K562 (cell line): ENCODE measurements at regions not wholly inside any gene's neighbourhood (a gene's known extent, or its start where the extent isn't known, plus 50 kb on each side); places are given as distances from the start of the nearest gene placed in this dataset.

Source experiments
- ATAC-seq: fragments of 200-7000 bp; cut with Tn5 transposase; 3 replicates; pipeline ENCODE4 v1.9.1; 2020; ENCODE audit warnings: moderate library complexity
- BruUV-seq: library from RNA; stranded (reverse); fragments of 400-500 nt; replicated peaks from 2 replicates; lab custom pipeline; 2021; lab: Mats Ljungman, UMichigan
- CTCF ChIA-PET: fragments of 300-600 bp; formaldehyde crosslinking; extraction: SDS; loops from one replicate; lab custom pipeline; 2021; ENCODE audit warnings: low intra/inter-chr PET ratio; lab: Yijun Ruan, JAX
- POLR2A ChIA-PET: fragments of 300-600, 350-650 bp; sonication (Branson Sonifier 250); formaldehyde crosslinking; extraction: SDS; loops from one replicate; lab custom pipeline; 2021; ENCODE audit warnings: antibody characterized with exemption, inconsistent platforms; lab: Yijun Ruan, JAX
- DNase-seq, 4 experiments: peaks; one replicate each; pipeline versions ENCODE4 v3.0.0 to v3.0.0-alpha.2; 2011 to 2018; ENCODE audit warnings: low spot score in 3 of 4, mixed read lengths in 3 of 4; ENCODE audit errors: extremely low read depth in 1 of 4
- FAIRE-seq: peaks from 2 replicates; lab custom pipeline; 2011; peaks lifted over from hg19 to GRCh38; lab: Jason Lieb, UNC
- H2AFZ ChIP-seq: 2 replicates; pipeline ENCODE4 v1.6.0; 2011; ENCODE audit warnings: low read depth, low read length, control low read depth, inconsistent platforms
- H3K27ac ChIP-seq: fragments of 200-600 bp; 3 replicates; pipeline ENCODE4 v1.8.0; 2011; ENCODE audit warnings: low read depth, mild to moderate bottlenecking, control low read depth, inconsistent platforms, low read length, moderate library complexity, mixed read lengths; ENCODE audit errors: extremely low read depth
- H3K27me3 ChIP-seq, 2 experiments: fragments of 300-600 bp in 1 of 2; 2 replicates in 1 of 2; 3 replicates in 1 of 2; pipeline versions ENCODE4 v1.6.0 to v1.8.0; 2011; ENCODE audit warnings: inconsistent platforms in 2 of 2, low read length in 2 of 2, mild to moderate bottlenecking in 1 of 2, mixed read lengths in 1 of 2, moderate library complexity in 1 of 2; ENCODE audit not compliant: control insufficient read depth in 2 of 2, insufficient read depth in 2 of 2
- H3K36me3 ChIP-seq: fragments of 300-600 bp; 3 replicates; pipeline ENCODE4 v1.8.0; 2011; ENCODE audit warnings: mild to moderate bottlenecking, low read length, inconsistent platforms; ENCODE audit not compliant: control insufficient read depth, insufficient read depth
- H3K4me1 ChIP-seq, 2 experiments: fragments of 200-600 bp in 1 of 2; replicated peaks in 1 of 2; 2 replicates in 1 of 2; 3 replicates in 1 of 2; pipeline versions ENCODE4 v1.5.1 to v1.8.0; 2011; ENCODE audit warnings: inconsistent platforms in 2 of 2, low read length in 2 of 2, mild to moderate bottlenecking in 1 of 2, mixed read lengths in 1 of 2, moderate library complexity in 1 of 2; ENCODE audit not compliant: control insufficient read depth in 2 of 2, insufficient read depth in 2 of 2
- H3K4me2 ChIP-seq: 2 replicates; pipeline ENCODE4 v1.6.1; 2011; ENCODE audit warnings: low read length, control low read depth, inconsistent platforms, mixed read lengths; ENCODE audit not compliant: insufficient read depth
- H3K4me3 ChIP-seq: fragments of 200-600 bp; sonication (generic), shearing (Covaris generic); 2 replicates; pipeline ENCODE4 v1.5.1; 2016; ENCODE audit warnings: control low read depth, inconsistent platforms
- H3K79me2 ChIP-seq: fragments of 200-600 bp; 3 replicates; pipeline ENCODE4 v1.8.0; 2011; ENCODE audit warnings: low read length, inconsistent platforms; ENCODE audit not compliant: control insufficient read depth, insufficient read depth
- H3K9ac ChIP-seq, 2 experiments: 2 replicates each; pipeline versions ENCODE4 v1.6.0 to v1.6.1; 2011; ENCODE audit warnings: low read depth in 2 of 2, low read length in 2 of 2, control low read depth in 1 of 2, inconsistent platforms in 1 of 2, mild to moderate bottlenecking in 1 of 2, mixed read lengths in 1 of 2; ENCODE audit not compliant: insufficient read depth in 1 of 2
- H3K9me1 ChIP-seq: one replicate; pipeline ENCODE4 v1.6.0; 2011; ENCODE audit warnings: inconsistent platforms, mild to moderate bottlenecking, low read length, moderate library complexity; ENCODE audit not compliant: control insufficient read depth, insufficient read depth
- H3K9me3 ChIP-seq: replicated peaks from 2 replicates; pipeline ENCODE4 v1.5.1; 2011; ENCODE audit warnings: low read depth, low read length, inconsistent platforms; ENCODE audit not compliant: control insufficient read depth, insufficient read depth
- H4K20me1 ChIP-seq: replicated peaks from 2 replicates; pipeline ENCODE4 v1.6.1; 2011; ENCODE audit warnings: low read length, inconsistent platforms, mixed read lengths; ENCODE audit not compliant: control insufficient read depth, insufficient read depth
- ARID1B ChIP-seq: fragments of 450-650 bp; IDR thresholded peaks from 2 replicates; pipeline ENCODE4 v1.6.1; 2016; ENCODE audit warnings: antibody characterized with exemption, mild to moderate bottlenecking, inconsistent platforms
- E4F1 ChIP-seq: fragments of 250-450 bp; sonication (Bioruptor Pico); IDR thresholded peaks from 2 replicates; pipeline ENCODE4 v1.5.0; 2021; ENCODE audit warnings: mild to moderate bottlenecking, borderline replicate concordance
- HDAC1 ChIP-seq, 2 experiments: fragments of 450-650 bp; IDR thresholded peaks; 2 replicates each; pipeline ENCODE4 v1.6.1; 2016 to 2017; ENCODE audit warnings: inconsistent platforms in 1 of 2, mild to moderate bottlenecking in 1 of 2, moderate library complexity in 1 of 2
- KLF1 ChIP-seq: fragments of 450-650 bp; IDR thresholded peaks from 2 replicates; pipeline ENCODE4 v1.6.1; 2016; ENCODE audit warnings: missing genetic modification characterization, missing compliant biosample characterization
- KLF10 ChIP-seq: fragments of 250-450 bp; sonication (Bioruptor Pico); IDR thresholded peaks from 2 replicates; pipeline ENCODE4 v1.6.1; 2021; ENCODE audit warnings: matching md5 sums
- RHOXF2B ChIP-seq: fragments of 250-450 bp; sonication (Bioruptor Pico); conservative IDR thresholded peaks from 2 replicates; pipeline ENCODE4 v1.5.1; 2021
- TGIF2 ChIP-seq: sonication (generic); formaldehyde crosslinking; IDR thresholded peaks from 2 replicates; pipeline ENCODE4 v1.8.1; 2022; ENCODE audit warnings: mild to moderate bottlenecking, missing genetic modification reagents, moderate library complexity
- THAP12 ChIP-seq: fragments of 250-450 bp; sonication (Bioruptor Pico); IDR thresholded peaks from 2 replicates; pipeline ENCODE4 v1.9.0; 2021; ENCODE audit warnings: mild to moderate bottlenecking, inconsistent platforms
- ZBTB17 ChIP-seq: fragments of 450-650 bp; formaldehyde crosslinking; IDR thresholded peaks from 2 replicates; pipeline ENCODE4 v1.4.0; 2020; ENCODE audit warnings: mild to moderate bottlenecking
- ZBTB34 ChIP-seq: fragments of 250-450 bp; sonication (Bioruptor Pico); IDR thresholded peaks from 2 replicates; pipeline ENCODE4 v1.8.0; 2021; ENCODE audit warnings: mild to moderate bottlenecking, moderate library complexity
- ZNF518B ChIP-seq: fragments of 250-450 bp; sonication (Bioruptor Pico); IDR thresholded peaks from 2 replicates; pipeline ENCODE4 v1.5.0; 2021; ENCODE audit warnings: mild to moderate bottlenecking, moderate library complexity
- WGBS: fragments of 100-300 bp; shearing (Covaris generic); methylation state at CpG from one replicate; pipeline ENCODE4 v1.1.6; 2016; ENCODE audit warnings: low coverage, mixed read lengths; ENCODE audit not compliant: insufficient coverage; ENCODE audit errors: missing lambda C conversion rate; 5-methylcytosine and 5-hydroxymethylcytosine counted together
- in situ Hi-C: fragments of 300-500 bp; cut with MboI; formaldehyde crosslinking; loops from 4 replicates; pipeline ENCODE4 v1.15.0; 2018; ENCODE audit warnings: inconsistent platforms, mixed read lengths
- intact Hi-C: fragments of 100-400 bp; cut with micrococcal nuclease; formaldehyde crosslinking; loops from 2 replicates; pipeline ENCODE4 v1.14.2; 2022

- TF ChIP-seq THAP12 (CRISPR knock-in tag): no peak
- no peak for TF ChIP-seq ZBTB34 (CRISPR knock-in tag)
- no peak for TF ChIP-seq TGIF2
- no peak for TF ChIP-seq KLF10 (CRISPR knock-in tag)
- no peak for TF ChIP-seq RHOXF2B (CRISPR knock-in tag)
Observed at GRCh38 chr21:16073586-16073985, 343.8 kb downstream of the USP25 start (continued).

GRCh38 chr21:16074950-16075489 is 345.2 kb downstream of the USP25 start:
- BruUV-seq: no TSS peak
- in situ Hi-C loops: no loop called here
- CTCF ChIA-PET: no interaction called here
- TF ChIP-seq ZNF518B (CRISPR knock-in tag) (no peak), HDAC1 (IDR thresholded peaks at IDR 0.05) (no peak), ZBTB17 (CRISPR knock-in tag) (no peak), KLF1 (no peak), ARID1B (no peak), E4F1 (CRISPR knock-in tag) (no peak)

More at GRCh38 chr21:16074950-16075489, 345.2 kb downstream of the USP25 start:
- no peak for DNase-seq
- FAIRE-seq: no peak
- POLR2A ChIA-PET: no interaction called here
- Histone ChIP-seq H3K4me3 (no peak overlapping the region), H3K79me2 (no peaks in the 10 kb centered on the region), H2AFZ (no peak overlapping the region), H3K4me1 (no peaks in the 10 kb centered on the region), H3K27me3 (no peaks in the 10 kb centered on the region), H3K9ac (no peak overlapping the region), H3K9me1 (no peaks in the 10 kb centered on the region), H3K27ac (no peak overlapping the region), H3K36me3 (no peaks in the 10 kb centered on the region), H3K9me3 (no peaks in the 10 kb centered on the region), H3K4me2 (no peak overlapping the region), H4K20me1 (no peaks in the 10 kb centered on the region)
- WGBS: 0% methylated on average over 3 of the region's 3 CpGs
- no peak for ATAC-seq
- intact Hi-C loops: no loop called here
